HUES48 (cell line): ENCODE measurements at regions not wholly inside any gene's neighbourhood (a gene's known extent, or its start where the extent isn't known, plus 50 kb on each side); places are given as distances from the start of the nearest gene placed in this dataset.

Source experiments
- H3K27ac ChIP-seq: one replicate; pipeline ENCODE4 v1.7.0; 2013; ENCODE audit warnings: low read depth, low read length, inconsistent platforms
- H3K27me3 ChIP-seq: 2 replicates; pipeline ENCODE4 v1.6.1; 2013; ENCODE audit warnings: mild to moderate bottlenecking, low read length; ENCODE audit not compliant: control insufficient read depth, insufficient read depth
- H3K36me3 ChIP-seq: 2 replicates; pipeline ENCODE4 v1.6.1; 2013; ENCODE audit warnings: low read length; ENCODE audit not compliant: control insufficient read depth, insufficient read depth
- H3K4me1 ChIP-seq: 2 replicates; pipeline ENCODE4 v1.6.1; 2013; ENCODE audit warnings: mild to moderate bottlenecking, low read length; ENCODE audit not compliant: control insufficient read depth, insufficient read depth
- H3K4me3 ChIP-seq: 2 replicates; pipeline ENCODE4 v1.5.1; 2013; ENCODE audit warnings: mild to moderate bottlenecking, low read depth, low read length
- H3K9ac ChIP-seq: 2 replicates; pipeline ENCODE4 v1.6.1; 2013; ENCODE audit warnings: mild to moderate bottlenecking, low read depth, low read length, moderate library complexity
- H3K9me3 ChIP-seq: 2 replicates; pipeline ENCODE4 v1.6.1; 2013; ENCODE audit warnings: low read length; ENCODE audit not compliant: control insufficient read depth, insufficient read depth

DNA sequence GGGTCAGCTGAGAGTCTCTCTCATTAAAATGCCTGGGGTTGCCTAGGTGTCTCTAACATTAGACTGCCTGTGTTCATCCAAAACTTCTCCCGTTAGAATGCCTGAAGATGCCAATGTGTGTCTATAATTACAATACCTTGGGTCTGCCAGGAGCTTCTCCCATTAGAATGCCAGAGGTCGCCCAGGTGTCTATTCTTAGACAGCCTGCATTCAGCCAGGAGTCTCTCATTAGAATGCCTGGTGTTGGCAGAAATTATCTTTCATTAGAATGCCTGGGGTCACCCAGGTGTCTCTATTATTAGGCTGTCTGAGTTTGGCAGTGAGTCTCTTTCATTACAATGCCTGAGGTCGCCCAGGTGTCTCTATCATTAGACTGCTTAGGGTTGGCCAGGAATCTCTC lies 1560.2 kb downstream of the UQCRFS1 start:
- H3K4me1 ChIP-seq: no peaks in the 10 kb centered on the region
- H3K9me3 ChIP-seq: peaks cover 96% of the 10 kb centered on the region
- no peak overlapping the region for H3K27ac ChIP-seq
- H3K4me3 ChIP-seq: no peak overlapping the region
- no peak overlapping the region for H3K9ac ChIP-seq
- H3K27me3 ChIP-seq: no peaks in the 10 kb centered on the region
- H3K36me3 ChIP-seq: no peaks in the 10 kb centered on the region

DNA sequence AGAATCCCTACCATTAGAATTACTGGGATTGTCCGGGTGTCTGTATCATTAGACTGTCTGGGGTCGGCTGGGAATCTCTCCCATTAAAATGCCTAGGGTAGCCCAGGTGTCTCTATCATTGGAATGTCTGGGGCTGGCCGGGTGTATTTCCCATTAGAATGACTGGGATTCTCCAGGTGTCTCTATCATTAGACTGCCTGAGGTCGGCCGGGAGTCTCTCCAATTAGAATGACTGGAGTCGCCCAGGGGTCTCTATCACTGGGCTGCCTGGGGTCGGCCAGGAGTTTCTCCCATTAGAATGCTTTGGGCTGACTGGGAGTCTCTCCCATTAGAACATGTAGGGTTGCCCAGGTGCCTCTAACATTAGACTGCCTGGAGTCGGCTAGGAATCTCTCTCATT lies 1560.7 kb downstream of the UQCRFS1 start:
- Histone ChIP-seq H3K4me1 (no peaks in the 10 kb centered on the region), H3K27me3 (no peaks in the 10 kb centered on the region), H3K36me3 (no peaks in the 10 kb centered on the region), H3K4me3 (no peak overlapping the region), H3K27ac (no peak overlapping the region), H3K9ac (no peak overlapping the region), H3K9me3 (peaks cover 96% of the 10 kb centered on the region)

DNA sequence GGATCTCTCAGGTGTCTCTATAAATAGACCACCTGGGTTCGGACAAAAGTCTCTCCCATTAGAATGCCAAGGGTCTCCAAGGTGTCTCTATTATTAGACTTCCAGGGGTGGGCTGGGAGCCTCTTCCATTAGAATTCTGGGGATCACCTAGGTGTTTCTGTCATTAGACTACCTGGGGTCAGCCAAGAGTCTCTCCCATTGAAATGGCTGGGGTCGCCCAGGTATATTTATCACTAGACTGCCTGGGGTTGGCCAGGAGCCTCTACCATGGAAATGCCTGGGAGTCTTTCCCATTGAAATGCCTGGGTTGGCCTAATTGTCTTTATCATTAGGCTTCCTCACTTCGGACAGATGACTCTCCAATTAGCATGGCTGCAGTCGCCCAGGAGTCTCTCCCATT lies 1565.5 kb downstream of the UQCRFS1 start:
- no peak overlapping the region for H3K9ac ChIP-seq
- no peaks in the 10 kb centered on the region for H3K36me3 ChIP-seq
- no peaks in the 10 kb centered on the region for H3K4me1 ChIP-seq
- no peak overlapping the region for H3K27ac ChIP-seq
- H3K9me3 ChIP-seq: peaks cover 62% of the 10 kb centered on the region
- H3K27me3 ChIP-seq: no peaks in the 10 kb centered on the region
- no peak overlapping the region for H3K4me3 ChIP-seq

DNA sequence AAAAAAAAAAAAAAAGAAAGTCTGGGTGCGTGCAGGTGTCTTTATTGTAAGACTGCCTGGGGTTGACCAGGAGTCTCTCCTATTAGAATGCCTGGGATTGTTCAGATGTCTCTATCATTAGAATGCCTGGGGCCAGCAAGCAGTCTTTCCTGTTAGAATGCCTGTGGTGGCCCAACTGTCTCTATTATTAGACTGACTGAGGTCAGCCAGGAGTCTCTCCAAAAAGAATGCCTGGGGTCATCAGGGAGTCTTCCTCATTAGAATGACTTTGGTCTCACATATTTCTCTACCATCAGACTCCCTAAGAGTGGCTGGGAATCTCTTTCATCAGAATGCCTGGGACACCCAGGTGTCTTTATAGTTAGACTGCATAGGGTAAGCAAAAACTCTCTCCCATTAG lies 1577.5 kb downstream of the UQCRFS1 start:
- Histone ChIP-seq H3K9ac (no peak overlapping the region), H3K4me3 (no peak overlapping the region), H3K4me1 (no peaks in the 10 kb centered on the region), H3K27me3 (no peaks in the 10 kb centered on the region), H3K36me3 (no peaks in the 10 kb centered on the region), H3K9me3 (peaks cover 66% of the 10 kb centered on the region), H3K27ac (no peak overlapping the region)

DNA sequence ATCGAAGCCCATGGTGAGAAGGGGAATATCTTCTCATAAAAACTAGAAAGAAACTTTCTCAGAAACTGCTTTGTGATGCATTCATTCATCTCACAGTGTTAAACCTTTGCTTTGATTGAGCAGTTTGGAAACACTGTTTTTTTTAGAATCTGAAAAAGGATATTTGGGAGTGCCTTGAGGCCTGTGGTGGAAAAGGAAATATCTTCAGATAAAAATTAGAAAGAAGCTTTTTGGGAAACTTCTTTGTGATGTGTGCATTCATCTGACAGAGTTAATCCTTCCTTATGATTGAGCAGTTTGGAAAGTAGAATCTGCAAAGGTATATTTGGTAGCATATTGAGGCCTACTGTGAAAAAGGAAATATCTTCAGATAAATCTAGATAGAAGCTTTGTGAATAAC lies 1594.9 kb downstream of the UQCRFS1 start:
- Histone ChIP-seq H3K9ac (no peak overlapping the region), H3K9me3 (peaks cover 100% of the 10 kb centered on the region), H3K4me3 (no peak overlapping the region; the same call in 1 of the 2 replicates), H3K27me3 (no peaks in the 10 kb centered on the region), H3K4me1 (no peaks in the 10 kb centered on the region), H3K36me3 (no peaks in the 10 kb centered on the region), H3K27ac (no peak overlapping the region)

DNA sequence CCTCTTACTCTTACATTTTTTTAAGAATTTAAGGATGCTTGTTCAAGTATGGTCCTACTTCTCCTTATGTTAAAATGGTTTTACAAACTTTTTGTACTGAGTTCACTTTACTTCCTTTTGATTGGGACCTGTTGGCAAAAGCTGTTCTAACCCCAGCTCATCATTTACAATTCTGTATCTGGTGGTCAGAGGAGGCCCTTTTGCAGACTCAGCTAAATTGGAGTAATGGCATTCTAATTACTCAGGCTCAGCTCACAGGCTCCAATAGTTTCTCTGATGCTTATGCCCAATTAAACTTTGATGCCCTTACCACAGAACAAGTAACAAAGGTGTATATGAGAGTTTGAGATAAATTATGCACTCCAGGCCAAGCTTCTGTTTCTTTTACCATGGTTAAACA lies 1632.0 kb downstream of the UQCRFS1 start:
- Histone ChIP-seq H3K36me3 (no peaks in the 10 kb centered on the region), H3K4me3 (no peak overlapping the region), H3K27me3 (no peaks in the 10 kb centered on the region), H3K9me3 (peaks cover 99% of the 10 kb centered on the region), H3K9ac (no peak overlapping the region), H3K27ac (no peak overlapping the region), H3K4me1 (no peaks in the 10 kb centered on the region)
